GM12891 (cell line): ENCODE measurements at regions not wholly inside any gene's neighbourhood (a gene's known extent, or its start where the extent isn't known, plus 50 kb on each side); places are given as distances from the start of the nearest gene placed in this dataset.
"Not testable (repeated sequence)": the region's sequence is repeated elsewhere in the genome, so short reads cannot be mapped to it uniquely, and the experiment has no call there.

ENCODE experiments used
- DNase-seq: peaks from one replicate; pipeline ENCODE4 v3.0.0; 2011; ENCODE audit warnings: low spot score; ENCODE audit not compliant: insufficient read length
- FAIRE-seq: peaks from 2 replicates; lab custom pipeline; 2011; peaks lifted over from hg19 to GRCh38; lab: Jason Lieb, UNC
- PAX5 ChIP-seq: IDR thresholded peaks from 2 replicates; pipeline ENCODE4 v1.6.1; 2011; ENCODE audit warnings: low read length, moderate library complexity, mild to moderate bottlenecking; ENCODE audit not compliant: insufficient read depth, severe bottlenecking
- POLR2A ChIP-seq: IDR thresholded peaks from 2 replicates; pipeline ENCODE4 v1.6.1; 2011; ENCODE audit warnings: low read depth, low read length, control low read depth
- POLR2AphosphoS5 ChIP-seq: IDR thresholded peaks from 2 replicates; pipeline ENCODE4 v1.6.1; 2011; ENCODE audit warnings: low read depth, low read length, control low read depth
- POU2F2 ChIP-seq: IDR thresholded peaks from 2 replicates; pipeline ENCODE4 v1.6.1; 2011; ENCODE audit warnings: low read depth, mild to moderate bottlenecking, control low read depth, low read length, moderate library complexity
- SPI1 ChIP-seq: IDR thresholded peaks from 2 replicates; pipeline ENCODE4 v1.6.1; 2011; ENCODE audit warnings: low read depth, low read length, control low read depth
- TAF1 ChIP-seq: IDR thresholded peaks from 2 replicates; pipeline ENCODE4 v1.6.1; 2011; ENCODE audit warnings: low read depth, low read length, control low read depth

DNA sequence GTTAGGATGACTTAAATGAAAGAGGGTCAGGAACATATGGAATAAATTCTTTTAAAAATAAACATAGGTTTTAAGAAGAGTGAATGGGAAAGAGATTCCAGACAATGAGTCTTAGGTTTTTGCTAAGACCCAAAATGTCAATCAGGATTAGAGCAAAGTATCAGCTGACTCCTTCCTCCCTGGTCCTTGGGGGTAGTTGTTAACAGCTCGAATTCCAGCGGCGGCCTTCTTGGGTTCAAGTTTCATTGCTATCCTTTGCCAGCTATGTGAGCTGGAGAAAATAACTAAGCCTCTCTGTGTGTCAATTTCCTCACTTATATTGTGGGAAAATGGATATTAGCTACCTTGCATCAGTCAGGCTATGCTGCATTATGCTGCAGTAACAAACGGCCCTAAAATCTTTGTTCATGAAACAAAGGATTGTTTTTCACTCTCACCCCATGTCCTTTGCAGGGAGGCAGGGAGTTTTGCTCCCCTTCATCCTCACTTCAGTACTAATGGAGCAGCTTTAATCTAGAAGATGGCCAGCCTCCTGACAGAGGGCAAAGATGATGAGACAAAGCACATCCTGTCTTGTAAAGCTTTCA, 83.8 kb upstream of the RFLNA start:
- TF ChIP-seq POLR2A (no peak), SPI1 (no peak), TAF1 (no peak), PAX5 (no peak), POLR2AphosphoS5 (no peak), POU2F2 (no peak)
- DNase-seq (no peak), FAIRE-seq (no peak)

DNA sequence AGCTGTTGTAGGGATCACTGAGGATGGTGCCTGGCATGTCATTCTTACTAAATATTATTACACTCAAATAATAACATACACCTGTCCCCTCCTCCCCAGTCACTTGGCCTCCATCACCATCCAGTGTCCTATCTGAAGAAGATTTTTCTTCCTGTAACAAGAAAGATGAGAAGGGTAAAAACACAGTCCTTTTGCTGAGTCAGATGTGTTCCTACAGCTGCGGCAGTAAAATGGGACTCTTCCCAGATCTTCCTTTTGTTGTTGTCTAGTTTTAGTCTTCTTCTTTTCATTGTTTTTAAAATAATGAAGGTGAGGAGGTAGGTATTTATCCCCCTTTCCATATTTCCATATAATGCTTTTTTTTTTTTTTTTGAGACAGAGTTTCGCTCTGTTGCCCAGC, 83.1 kb upstream of the RFLNA start:
- DNase-seq (no peak), FAIRE-seq (no peak)
- no peak for TF ChIP-seq TAF1
- no peak for TF ChIP-seq POU2F2
- TF ChIP-seq SPI1, result no peak
- no peak for TF ChIP-seq PAX5
- TF ChIP-seq POLR2AphosphoS5, result no peak
- no peak for TF ChIP-seq POLR2A

DNA sequence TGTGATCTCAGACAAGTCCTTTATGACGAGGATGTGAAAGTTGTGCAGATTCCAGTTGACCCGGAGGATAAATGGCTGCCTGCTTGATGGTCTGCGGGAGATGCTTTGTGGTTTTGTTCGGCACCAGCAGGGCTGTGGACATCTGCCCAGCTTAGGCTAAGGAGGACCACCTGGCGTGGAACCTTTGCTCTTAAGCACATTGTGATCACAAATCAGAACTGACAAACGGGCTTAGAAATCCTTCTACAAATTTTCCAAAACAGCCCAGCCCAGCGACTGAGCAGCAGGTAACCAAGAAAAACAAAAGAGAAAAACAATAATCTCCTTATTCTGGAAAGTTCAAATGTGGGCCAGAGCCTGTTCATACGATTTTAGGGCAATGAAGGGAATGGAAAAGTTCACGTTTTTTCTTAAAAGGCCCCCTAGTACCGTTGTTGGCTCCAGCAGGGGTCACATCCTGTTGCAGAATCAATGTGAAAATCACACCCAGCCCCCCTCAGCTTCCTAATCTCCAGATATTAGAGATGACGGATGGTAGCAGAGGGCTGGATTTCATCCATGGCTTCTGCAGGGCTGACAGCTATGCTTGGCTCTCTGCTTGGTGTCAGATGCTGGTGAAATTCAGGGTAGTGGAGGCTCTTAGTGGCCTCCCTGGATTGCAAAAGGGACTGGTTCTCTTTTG, 81.1 kb upstream of the RFLNA start:
- no peak for DNase-seq
- FAIRE-seq, result no peak
- TF ChIP-seq POLR2AphosphoS5 (no peak), POLR2A (no peak), TAF1 (no peak), PAX5 (no peak), SPI1 (no peak), POU2F2 (no peak)

DNA sequence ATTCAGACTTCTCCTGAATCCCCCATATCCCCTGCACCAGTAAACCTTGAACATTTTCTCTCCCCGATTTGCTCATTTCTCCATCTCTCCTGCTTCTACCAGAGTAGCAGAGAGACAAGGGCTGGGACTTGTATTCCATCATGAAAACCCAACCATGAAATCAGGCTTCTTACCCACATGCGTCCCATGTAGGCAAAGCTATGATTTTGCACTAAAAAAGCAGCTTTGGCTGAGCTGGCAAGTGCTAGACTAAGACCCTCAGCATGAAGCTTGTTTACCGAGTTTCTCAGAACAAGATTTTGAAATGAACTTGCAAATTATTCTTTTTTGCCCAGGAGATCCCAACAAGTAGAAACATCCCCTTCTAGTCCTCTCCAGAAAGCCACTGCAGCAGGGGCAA, 80.3 kb upstream of the RFLNA start:
- no peak for DNase-seq
- TF ChIP-seq SPI1 (no peak), POLR2AphosphoS5 (no peak), POU2F2 (no peak), POLR2A (no peak), TAF1 (no peak), PAX5 (no peak)
- no peak for FAIRE-seq

DNA sequence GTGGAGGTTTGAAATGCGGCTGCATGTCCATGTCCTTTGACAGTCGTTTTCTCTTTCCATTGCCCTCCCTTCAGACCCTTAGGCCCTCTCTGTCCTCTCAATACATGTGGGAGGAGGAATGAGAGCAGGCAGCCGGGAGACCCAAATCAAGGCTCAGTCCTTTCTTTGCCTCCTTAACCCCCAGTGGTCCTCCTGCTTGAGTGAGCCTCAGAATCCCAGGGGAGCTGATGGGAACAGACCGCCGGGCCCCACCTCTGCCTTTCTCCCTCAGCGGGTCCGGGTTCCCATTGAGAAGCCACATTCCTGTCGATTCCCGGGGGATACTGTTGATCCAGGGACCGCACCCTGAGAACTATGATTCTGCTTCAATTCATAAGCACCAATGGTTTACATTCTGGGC, 77.9 kb upstream of the RFLNA start:
- TF ChIP-seq TAF1, result no peak
- TF ChIP-seq PAX5, result no peak
- TF ChIP-seq POLR2AphosphoS5, result no peak
- TF ChIP-seq POU2F2, result no peak
- no peak for TF ChIP-seq POLR2A
- TF ChIP-seq SPI1, result no peak
- FAIRE-seq, result no peak

DNA sequence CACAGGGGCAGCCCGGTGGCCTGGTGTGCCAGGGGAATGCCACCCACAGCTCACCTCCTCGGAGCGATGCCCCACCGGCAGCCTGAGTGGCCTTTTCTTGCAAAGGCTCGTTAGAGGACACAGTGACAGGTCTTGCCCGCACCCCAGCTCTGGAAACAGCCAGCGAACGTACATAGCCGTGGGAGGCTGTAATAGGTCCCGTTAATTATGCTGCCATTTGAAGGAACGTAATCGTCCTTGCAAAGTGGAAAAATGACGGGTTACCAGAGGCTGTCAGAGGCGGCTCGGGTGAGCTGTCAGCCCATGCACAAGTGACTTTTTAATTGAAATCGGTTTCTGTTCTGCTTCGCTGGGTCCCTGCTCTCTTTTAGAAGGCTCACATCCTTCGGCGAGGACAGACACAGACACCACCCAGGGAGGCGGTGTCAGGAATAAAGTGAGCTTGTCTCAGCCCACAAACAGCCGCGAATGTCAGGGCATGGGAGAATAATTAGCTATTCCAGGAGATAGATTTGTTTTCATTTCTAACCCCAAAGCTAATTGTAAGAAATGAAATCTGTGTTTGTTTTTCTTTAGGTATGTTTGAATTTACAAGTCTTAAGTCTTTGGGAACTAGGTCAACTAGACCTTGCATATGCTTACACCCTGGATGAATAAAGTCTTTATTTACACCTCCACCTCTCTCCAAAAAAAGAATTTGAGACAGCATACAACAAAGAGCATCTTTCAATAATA, 77.2 kb upstream of the RFLNA start:
- no peak for TF ChIP-seq TAF1
- TF ChIP-seq POLR2A, result no peak
- no peak for TF ChIP-seq PAX5
- no peak for TF ChIP-seq SPI1
- TF ChIP-seq POLR2AphosphoS5, result no peak
- no peak for TF ChIP-seq POU2F2
- DNase-seq, result no peak
- FAIRE-seq, result no peak

More for the DNA sequence above, 77.9 kb upstream of the RFLNA start:
- no peak for DNase-seq

DNA sequence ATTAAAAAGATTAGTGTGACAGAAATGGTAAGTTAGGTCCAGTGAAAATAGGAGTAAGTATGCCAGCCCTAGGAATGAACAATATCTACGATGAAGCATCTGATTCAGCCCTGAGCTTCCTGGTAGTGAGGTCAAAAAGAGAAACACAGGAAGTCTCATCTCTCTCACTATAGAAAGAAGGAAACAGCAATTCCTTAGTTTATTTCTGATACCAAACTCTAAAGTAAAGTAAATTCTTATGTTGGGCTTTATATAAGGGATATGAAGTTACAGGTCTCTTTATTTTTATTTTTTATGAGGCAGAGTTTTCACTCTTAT, 76.7 kb upstream of the RFLNA start:
- FAIRE-seq, result no peak
- TF ChIP-seq POLR2A (no peak), SPI1 (no peak), TAF1 (no peak), POU2F2 (no peak), POLR2AphosphoS5 (no peak), PAX5 (no peak)
- DNase-seq, result no peak

DNA sequence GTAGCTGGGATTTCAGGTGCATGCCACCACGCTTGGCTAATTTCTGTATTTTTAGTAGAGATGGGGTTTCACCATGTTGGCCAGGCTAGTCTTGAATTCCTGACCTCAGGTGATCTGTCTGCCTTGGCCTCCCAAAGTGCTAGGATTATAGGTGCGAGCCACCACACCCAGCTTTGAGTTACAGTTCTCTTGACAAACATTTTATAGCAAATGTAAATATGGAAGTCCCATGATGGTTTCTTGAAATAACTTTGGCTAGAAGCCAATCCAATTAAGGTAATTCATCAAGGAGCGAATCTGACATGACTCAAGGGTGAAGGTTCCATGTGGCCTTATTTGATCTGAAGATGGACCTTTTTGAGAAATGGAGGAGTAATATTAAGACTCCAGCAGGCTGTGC, 76.2 kb upstream of the RFLNA start:
- not testable (repeated sequence) for FAIRE-seq, DNase-seq

DNA sequence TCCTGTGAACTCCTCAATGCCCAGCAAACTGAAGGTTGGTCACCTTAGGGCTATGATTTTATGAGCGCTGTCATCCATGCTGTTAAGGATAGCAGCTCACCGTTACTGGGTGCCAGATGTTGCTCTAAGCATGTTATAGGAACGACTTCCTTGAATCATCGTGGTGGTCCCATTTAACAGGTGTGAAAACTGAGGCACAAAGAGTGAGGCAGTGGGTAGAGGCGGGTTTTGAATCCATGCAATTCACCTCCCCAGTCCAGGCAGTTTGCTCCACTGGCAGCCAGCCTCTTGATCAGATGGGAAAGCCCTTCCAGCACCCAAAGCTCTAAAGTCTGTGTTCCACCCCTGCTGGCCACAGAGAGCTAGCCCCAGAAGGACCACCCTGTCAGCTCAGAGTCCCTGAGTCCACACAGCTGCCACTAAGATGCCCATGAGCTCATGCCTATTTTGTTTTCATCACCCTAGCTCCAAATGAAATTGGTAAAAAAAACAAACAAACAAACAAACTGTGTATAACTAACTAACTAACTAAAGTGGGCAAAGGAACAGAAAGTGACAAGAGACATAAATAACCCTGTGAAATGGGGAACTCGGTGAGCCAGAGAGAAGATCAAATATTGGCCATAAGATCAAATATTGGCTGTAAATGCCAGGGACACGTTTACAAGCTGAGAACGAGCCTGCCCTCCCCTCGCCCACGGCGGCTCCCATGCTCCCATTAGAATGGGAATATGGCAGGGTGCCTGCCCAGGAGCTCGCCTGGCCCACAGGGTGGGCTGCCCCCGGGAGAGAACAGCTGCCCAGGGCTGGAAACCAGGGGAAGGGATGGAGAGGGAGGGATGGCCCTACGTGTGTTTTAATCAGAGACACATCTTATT, 72.3 kb upstream of the RFLNA start:
- TF ChIP-seq POLR2AphosphoS5 (no peak), POLR2A (no peak), PAX5 (no peak), TAF1 (no peak), POU2F2 (no peak), SPI1 (no peak)
- DNase-seq (no peak), FAIRE-seq (no peak)

DNA sequence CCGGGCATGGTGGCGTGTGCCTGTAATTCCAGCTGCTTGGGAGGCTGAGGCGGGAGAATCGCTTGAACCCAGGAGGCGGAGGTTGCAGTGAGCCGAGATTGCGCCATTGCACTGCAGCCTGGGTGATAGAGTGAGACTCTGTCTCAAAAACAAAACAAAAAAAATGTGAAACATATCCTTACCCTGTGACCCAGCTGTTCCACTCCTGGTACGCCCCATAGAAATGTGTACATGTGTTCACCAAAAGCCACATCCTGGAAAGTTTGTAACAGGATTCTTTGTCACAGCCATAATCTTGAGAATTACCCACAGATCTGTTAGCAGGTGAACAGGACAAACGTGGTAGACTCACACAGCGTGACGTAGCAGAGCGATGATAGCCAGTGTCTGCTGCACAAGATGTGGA, 71.2 kb upstream of the RFLNA start:
- not testable (repeated sequence) for FAIRE-seq, DNase-seq
